ENCODE measurements at regions not wholly inside any gene's neighbourhood (a gene's known extent, or its start where the extent isn't known, plus 50 kb on each side); places are given as distances from the start of the nearest gene placed in this dataset.

DNA sequence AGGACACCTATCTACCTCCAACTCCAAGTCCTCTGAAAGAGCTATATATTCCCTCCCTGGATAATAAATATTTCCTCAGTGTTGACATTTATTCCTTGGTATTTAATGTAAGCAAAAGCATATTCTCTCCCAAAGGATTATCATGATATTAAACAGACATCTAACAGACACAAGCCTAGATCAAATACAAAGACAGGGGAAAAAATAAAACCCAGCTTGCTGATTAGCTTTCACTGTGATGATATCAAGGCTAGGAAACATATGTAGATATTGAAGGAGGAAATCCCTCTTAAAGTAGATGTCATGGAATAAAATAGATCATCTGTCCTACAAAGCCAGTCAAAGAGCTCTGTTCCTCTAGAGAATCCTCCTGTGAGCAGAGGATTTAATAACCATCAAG, 95.2 kb downstream of the CRPPA start:
- no peaks in the 10 kb centered on the region for H3K27me3 ChIP-seq (ENCODE audit: control insufficient read depth in 2 of 2, insufficient read depth in 2 of 2, low read length in 2 of 2)
- no peak overlapping the region for H3K9ac ChIP-seq (ENCODE audit: low read depth in 1 of 2, low read length in 2 of 2)
- no peaks in the 10 kb centered on the region for H3K9me3 ChIP-seq (ENCODE audit: control insufficient read depth in 2 of 2, low read length in 2 of 2)
- no peaks in the 10 kb centered on the region for H3K4me1 ChIP-seq (ENCODE audit: control insufficient read depth in 2 of 2, insufficient read depth in 2 of 2, low read length in 2 of 2)
- H3K36me3 ChIP-seq (ENCODE audit: control insufficient read depth in 2 of 2, insufficient read depth in 2 of 2, low read length in 2 of 2), result no peaks in the 10 kb centered on the region
- no peak overlapping the region for H3K27ac ChIP-seq (ENCODE audit: low read depth in 2 of 2, low read length in 2 of 2)
- no peak overlapping the region for H3K4me3 ChIP-seq (ENCODE audit: low read length in 2 of 2)

GRCh38 chr7:16323313-16323712, 98.0 kb downstream of the CRPPA start:
- Histone ChIP-seq H3K4me1 (ENCODE audit: control insufficient read depth in 2 of 2, insufficient read depth in 2 of 2, low read length in 2 of 2) (no peaks in the 10 kb centered on the region), H3K27me3 (ENCODE audit: control insufficient read depth in 2 of 2, insufficient read depth in 2 of 2, low read length in 2 of 2) (no peaks in the 10 kb centered on the region), H3K36me3 (ENCODE audit: control insufficient read depth in 2 of 2, insufficient read depth in 2 of 2, low read length in 2 of 2) (no peaks in the 10 kb centered on the region), H3K9ac (ENCODE audit: low read depth in 1 of 2, low read length in 2 of 2) (no peak overlapping the region), H3K27ac (ENCODE audit: low read depth in 2 of 2, low read length in 2 of 2) (no peak overlapping the region), H3K4me3 (ENCODE audit: low read length in 2 of 2) (no peak overlapping the region), H3K9me3 (ENCODE audit: control insufficient read depth in 2 of 2, low read length in 2 of 2) (no peaks in the 10 kb centered on the region)

- no peaks in the 10 kb centered on the region for H3K9me3 ChIP-seq (ENCODE audit: control insufficient read depth in 2 of 2, low read length in 2 of 2)
- H3K4me1 ChIP-seq (ENCODE audit: control insufficient read depth in 2 of 2, insufficient read depth in 2 of 2, low read length in 2 of 2), result no peaks in the 10 kb centered on the region
- no peak overlapping the region for H3K27ac ChIP-seq (ENCODE audit: low read depth in 2 of 2, low read length in 2 of 2)
- H3K4me3 ChIP-seq (ENCODE audit: low read length in 2 of 2), result no peak overlapping the region
- H3K27me3 ChIP-seq (ENCODE audit: control insufficient read depth in 2 of 2, insufficient read depth in 2 of 2, low read length in 2 of 2), result no peaks in the 10 kb centered on the region
- H3K36me3 ChIP-seq (ENCODE audit: control insufficient read depth in 2 of 2, insufficient read depth in 2 of 2, low read length in 2 of 2), result no peaks in the 10 kb centered on the region
- no peak overlapping the region for H3K9ac ChIP-seq (ENCODE audit: low read depth in 1 of 2, low read length in 2 of 2)
Measured at GRCh38 chr7:16320099-16320660, 101.2 kb downstream of the CRPPA start.

DNA sequence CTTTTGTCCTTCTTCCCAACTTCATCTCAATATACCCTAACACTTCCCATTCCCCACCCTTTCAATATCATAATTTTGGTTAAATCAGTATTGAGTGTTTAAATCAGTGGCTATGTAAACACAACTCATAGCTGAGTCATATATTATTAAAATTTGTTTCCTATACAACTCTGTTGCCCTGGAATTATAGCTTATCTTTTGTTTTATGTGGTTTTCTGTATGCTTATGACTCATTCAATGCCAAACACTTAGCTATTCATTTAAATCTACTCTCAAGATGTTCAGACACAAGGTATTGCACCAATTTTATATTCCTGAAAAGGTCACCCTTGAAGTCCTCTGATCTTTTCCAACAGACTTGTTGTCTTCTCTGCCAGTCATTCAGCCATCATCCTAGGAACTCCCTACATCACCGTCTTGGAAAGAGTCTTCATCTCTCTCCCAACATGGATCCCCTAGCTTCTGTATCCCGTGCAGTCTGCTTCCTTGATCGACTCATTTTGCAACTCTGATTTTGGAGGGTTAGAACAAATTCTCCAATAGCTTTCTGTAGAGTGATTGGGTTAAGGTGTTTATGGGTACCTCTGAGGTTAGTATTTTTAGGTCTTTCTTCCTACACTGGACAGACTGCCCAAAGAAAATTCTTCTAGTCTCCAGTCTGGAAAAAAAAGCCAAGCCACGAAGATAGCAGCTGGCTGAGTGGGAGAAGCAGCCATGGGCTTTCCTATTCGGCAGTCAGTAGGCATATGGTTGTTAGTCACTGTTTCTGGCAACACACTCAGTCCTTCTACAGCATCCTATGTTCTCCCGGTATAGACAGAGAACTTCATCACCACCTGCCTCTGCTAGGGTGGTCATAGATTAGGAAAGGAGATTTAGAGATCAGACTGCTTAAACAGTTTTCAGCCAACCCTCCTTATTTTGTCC, 102.1 kb downstream of the CRPPA start:
- Histone ChIP-seq H3K4me3 (ENCODE audit: low read length in 2 of 2) (no peak overlapping the region), H3K27me3 (ENCODE audit: control insufficient read depth in 2 of 2, insufficient read depth in 2 of 2, low read length in 2 of 2) (no peaks in the 10 kb centered on the region), H3K9ac (ENCODE audit: low read depth in 1 of 2, low read length in 2 of 2) (no peak overlapping the region), H3K27ac (ENCODE audit: low read depth in 2 of 2, low read length in 2 of 2) (no peak overlapping the region), H3K9me3 (ENCODE audit: control insufficient read depth in 2 of 2, low read length in 2 of 2) (no peaks in the 10 kb centered on the region), H3K4me1 (ENCODE audit: control insufficient read depth in 2 of 2, insufficient read depth in 2 of 2, low read length in 2 of 2) (no peaks in the 10 kb centered on the region), H3K36me3 (ENCODE audit: control insufficient read depth in 2 of 2, insufficient read depth in 2 of 2, low read length in 2 of 2) (no peaks in the 10 kb centered on the region)

- Histone ChIP-seq H3K9me3 (ENCODE audit: control insufficient read depth in 2 of 2, low read length in 2 of 2) (no peaks in the 10 kb centered on the region), H3K4me1 (ENCODE audit: control insufficient read depth in 2 of 2, insufficient read depth in 2 of 2, low read length in 2 of 2) (no peaks in the 10 kb centered on the region), H3K9ac (ENCODE audit: low read depth in 1 of 2, low read length in 2 of 2) (no peak overlapping the region), H3K4me3 (ENCODE audit: low read length in 2 of 2) (no peak overlapping the region), H3K36me3 (ENCODE audit: control insufficient read depth in 2 of 2, insufficient read depth in 2 of 2, low read length in 2 of 2) (no peaks in the 10 kb centered on the region), H3K27ac (ENCODE audit: low read depth in 2 of 2, low read length in 2 of 2) (no peak overlapping the region), H3K27me3 (ENCODE audit: control insufficient read depth in 2 of 2, insufficient read depth in 2 of 2, low read length in 2 of 2) (no peaks in the 10 kb centered on the region)
Measured at GRCh38 chr7:16318463-16318862, 102.9 kb downstream of the CRPPA start.

GRCh38 chr7:16317406-16317805, 103.9 kb downstream of the CRPPA start:
- H3K27ac ChIP-seq (ENCODE audit: low read depth in 2 of 2, low read length in 2 of 2), result no peak overlapping the region
- H3K9ac ChIP-seq (ENCODE audit: low read depth in 1 of 2, low read length in 2 of 2), result no peak overlapping the region
- no peaks in the 10 kb centered on the region for H3K27me3 ChIP-seq (ENCODE audit: control insufficient read depth in 2 of 2, insufficient read depth in 2 of 2, low read length in 2 of 2)
- H3K36me3 ChIP-seq (ENCODE audit: control insufficient read depth in 2 of 2, insufficient read depth in 2 of 2, low read length in 2 of 2), result no peaks in the 10 kb centered on the region
- no peaks in the 10 kb centered on the region for H3K9me3 ChIP-seq (ENCODE audit: control insufficient read depth in 2 of 2, low read length in 2 of 2)
- H3K4me3 ChIP-seq (ENCODE audit: low read length in 2 of 2), result no peak overlapping the region
- H3K4me1 ChIP-seq (ENCODE audit: control insufficient read depth in 2 of 2, insufficient read depth in 2 of 2, low read length in 2 of 2), result no peaks in the 10 kb centered on the region

DNA sequence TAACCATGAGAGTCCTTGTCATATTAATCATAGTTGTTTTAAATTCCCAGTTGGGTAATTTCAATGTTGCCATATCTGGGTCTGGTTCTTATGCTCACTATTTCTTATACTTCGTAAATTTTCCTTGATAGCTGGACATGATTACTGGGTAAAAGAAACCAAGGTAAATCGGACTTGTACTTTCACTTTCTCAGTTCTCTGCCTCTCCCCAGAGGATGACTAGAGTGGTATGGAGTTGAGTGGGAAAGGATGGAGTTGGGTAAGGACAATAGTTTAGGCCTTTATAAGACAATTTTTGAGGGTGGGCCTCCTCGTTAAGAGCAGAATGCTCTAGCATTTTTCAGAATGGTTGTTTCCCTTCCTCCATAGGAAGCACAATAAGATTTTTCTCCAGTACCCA, 106.1 kb downstream of the CRPPA start:
- no peak overlapping the region for H3K4me3 ChIP-seq (ENCODE audit: low read length in 2 of 2)
- no peaks in the 10 kb centered on the region for H3K27me3 ChIP-seq (ENCODE audit: control insufficient read depth in 2 of 2, insufficient read depth in 2 of 2, low read length in 2 of 2)
- H3K9me3 ChIP-seq (ENCODE audit: control insufficient read depth in 2 of 2, low read length in 2 of 2), result no peaks in the 10 kb centered on the region
- no peaks in the 10 kb centered on the region for H3K4me1 ChIP-seq (ENCODE audit: control insufficient read depth in 2 of 2, insufficient read depth in 2 of 2, low read length in 2 of 2)
- H3K36me3 ChIP-seq (ENCODE audit: control insufficient read depth in 2 of 2, insufficient read depth in 2 of 2, low read length in 2 of 2), result no peaks in the 10 kb centered on the region
- no peak overlapping the region for H3K9ac ChIP-seq (ENCODE audit: low read depth in 1 of 2, low read length in 2 of 2)
- no peak overlapping the region for H3K27ac ChIP-seq (ENCODE audit: low read depth in 2 of 2, low read length in 2 of 2)

GRCh38 chr7:16309129-16309528, 112.2 kb downstream of the CRPPA start:
- Histone ChIP-seq H3K4me1 (ENCODE audit: control insufficient read depth in 2 of 2, insufficient read depth in 2 of 2, low read length in 2 of 2) (no peaks in the 10 kb centered on the region), H3K27me3 (ENCODE audit: control insufficient read depth in 2 of 2, insufficient read depth in 2 of 2, low read length in 2 of 2) (no peaks in the 10 kb centered on the region), H3K27ac (ENCODE audit: low read depth in 2 of 2, low read length in 2 of 2) (no peak overlapping the region), H3K9me3 (ENCODE audit: control insufficient read depth in 2 of 2, low read length in 2 of 2) (no peaks in the 10 kb centered on the region), H3K4me3 (ENCODE audit: low read length in 2 of 2) (no peak overlapping the region), H3K36me3 (ENCODE audit: control insufficient read depth in 2 of 2, insufficient read depth in 2 of 2, low read length in 2 of 2) (no peaks in the 10 kb centered on the region), H3K9ac (ENCODE audit: low read depth in 1 of 2, low read length in 2 of 2) (no peak overlapping the region)

GRCh38 chr7:16301291-16301690, 120.0 kb downstream of the CRPPA start:
- H3K9ac ChIP-seq (ENCODE audit: low read depth in 1 of 2, low read length in 2 of 2), result no peak overlapping the region
- H3K9me3 ChIP-seq (ENCODE audit: control insufficient read depth in 2 of 2, low read length in 2 of 2), result no peaks in the 10 kb centered on the region
- H3K27me3 ChIP-seq (ENCODE audit: control insufficient read depth in 2 of 2, insufficient read depth in 2 of 2, low read length in 2 of 2), result no peaks in the 10 kb centered on the region
- no peak overlapping the region for H3K27ac ChIP-seq (ENCODE audit: low read depth in 2 of 2, low read length in 2 of 2)
- no peaks in the 10 kb centered on the region for H3K36me3 ChIP-seq (ENCODE audit: control insufficient read depth in 2 of 2, insufficient read depth in 2 of 2, low read length in 2 of 2)
- H3K4me1 ChIP-seq (ENCODE audit: control insufficient read depth in 2 of 2, insufficient read depth in 2 of 2, low read length in 2 of 2), result peaks cover 0 to 3% of the 10 kb centered on the region in 2 donors
- H3K4me3 ChIP-seq (ENCODE audit: low read length in 2 of 2), result no peak overlapping the region

DNA sequence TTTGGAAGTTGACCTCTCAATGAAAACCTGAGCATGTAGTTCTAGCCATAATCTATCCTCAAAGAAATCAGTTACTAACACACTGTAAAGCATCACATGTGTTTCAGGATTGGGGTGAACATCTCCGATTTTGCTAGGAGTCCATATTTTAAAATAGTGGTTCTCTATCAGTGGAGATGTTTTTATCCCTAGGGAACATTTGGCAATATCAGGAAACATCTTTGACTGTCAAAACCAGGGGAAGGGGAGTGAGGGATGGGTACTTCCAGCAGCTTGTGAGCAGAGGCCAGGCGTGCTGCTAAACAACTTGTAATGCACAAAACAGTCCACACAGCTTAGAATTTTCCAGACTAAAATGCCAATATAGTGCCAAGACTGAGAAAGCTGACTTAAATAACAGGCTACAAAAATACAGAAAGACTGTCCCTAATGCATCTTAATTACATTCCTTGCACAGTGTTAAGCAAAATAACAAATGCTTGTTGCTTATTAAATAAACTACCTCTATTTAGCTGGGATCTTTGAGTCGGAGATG, 120.9 kb downstream of the CRPPA start:
- no peak overlapping the region for H3K9ac ChIP-seq (ENCODE audit: low read depth in 1 of 2, low read length in 2 of 2)

More for the DNA sequence above, 120.9 kb downstream of the CRPPA start:
- Histone ChIP-seq H3K27ac (ENCODE audit: low read depth in 2 of 2, low read length in 2 of 2) (no peak overlapping the region), H3K36me3 (ENCODE audit: control insufficient read depth in 2 of 2, insufficient read depth in 2 of 2, low read length in 2 of 2) (no peaks in the 10 kb centered on the region), H3K27me3 (ENCODE audit: control insufficient read depth in 2 of 2, insufficient read depth in 2 of 2, low read length in 2 of 2) (no peaks in the 10 kb centered on the region), H3K9me3 (ENCODE audit: control insufficient read depth in 2 of 2, low read length in 2 of 2) (no peaks in the 10 kb centered on the region), H3K4me3 (ENCODE audit: low read length in 2 of 2) (no peak overlapping the region), H3K4me1 (ENCODE audit: control insufficient read depth in 2 of 2, insufficient read depth in 2 of 2, low read length in 2 of 2) (peaks cover 0 to 3% of the 10 kb centered on the region in 2 donors)
